Left ventricle myocardium inferior (tissue), 1 donor: ENCODE measurements at regions not wholly inside any gene's neighbourhood (a gene's known extent, or its start where the extent isn't known, plus 50 kb on each side); places are given as distances from the start of the nearest gene placed in this dataset.

Experiments
- DNase-seq: peaks from one replicate; pipeline ENCODE4 v3.0.0-alpha.2; 2020
- H3K27ac ChIP-seq: fragments of 200-600 bp; replicated peaks from 2 replicates; pipeline ENCODE4 v1.8.0; 2021
- H3K27me3 ChIP-seq: fragments of 200-600 bp; 2 replicates; pipeline ENCODE4 v1.8.0; 2021; ENCODE audit warnings: low read depth
- H3K36me3 ChIP-seq: fragments of 200-600 bp; 2 replicates; pipeline ENCODE4 v1.8.0; 2021
- H3K4me1 ChIP-seq: fragments of 200-600 bp; 2 replicates; pipeline ENCODE4 v1.8.0; 2021
- H3K4me3 ChIP-seq: fragments of 200-600 bp; 2 replicates; pipeline ENCODE4 v1.8.0; 2021; ENCODE audit warnings: mild to moderate bottlenecking, moderate library complexity
- H3K9me3 ChIP-seq: fragments of 200-600 bp; replicated peaks from 2 replicates; pipeline ENCODE4 v1.8.0; 2021
- CTCF ChIP-seq: fragments of 200-600 bp; IDR thresholded peaks from 2 replicates; pipeline ENCODE4 v1.8.0; 2021; ENCODE audit warnings: antibody characterized with exemption, mild to moderate bottlenecking, borderline replicate concordance
- intact Hi-C: fragments of 100-400 bp; cut with micrococcal nuclease; formaldehyde crosslinking; loops from one replicate; pipeline ENCODE4 v1.11.0; 2022
- donor health status: DM: no; HTN: yes; CAD: no; lungs with severe emphysema.

DNA sequence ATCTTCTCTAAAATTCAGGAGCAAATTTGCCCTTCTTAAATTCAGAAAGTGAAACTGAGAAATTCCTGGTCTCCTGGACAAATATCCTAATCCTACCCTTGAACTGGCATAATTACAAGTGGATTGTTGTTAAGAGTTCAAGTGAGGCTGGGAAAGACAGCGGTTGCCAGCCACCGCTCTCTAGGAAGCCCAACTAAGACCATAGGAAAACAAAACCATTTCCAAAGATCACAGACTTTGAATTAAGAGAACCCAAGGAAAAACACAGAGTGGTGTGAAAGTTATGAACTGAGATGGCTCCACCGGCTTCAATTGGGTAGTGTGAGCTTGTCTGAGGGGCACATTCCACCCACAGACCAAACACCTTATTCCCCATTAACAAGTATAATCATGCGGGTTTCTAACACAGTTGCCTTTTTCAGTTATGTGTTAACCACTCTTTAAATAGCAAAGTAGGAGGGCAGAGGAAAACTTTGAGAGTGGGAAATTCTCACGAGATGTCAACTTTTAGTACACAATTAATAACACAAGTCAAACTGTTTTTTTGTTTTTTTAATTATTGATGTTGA, 1628.8 kb upstream of the SEL1L start:
- no peak for DNase-seq
- no peak overlapping the region for H3K4me3 ChIP-seq
- TF ChIP-seq CTCF = no peak

GRCh38 chr14:83163016-83163415, 1629.4 kb upstream of the SEL1L start:
- no peak for DNase-seq

More for the DNA sequence above, 1628.8 kb upstream of the SEL1L start:
- H3K9me3 ChIP-seq = no peaks in the 10 kb centered on the region
- H3K4me1 ChIP-seq = no peaks in the 10 kb centered on the region
- no peaks in the 10 kb centered on the region for H3K36me3 ChIP-seq
- no peaks in the 10 kb centered on the region for H3K27me3 ChIP-seq
- intact Hi-C loops = no loop called here
- H3K27ac ChIP-seq = no peak overlapping the region

GRCh38 chr14:83164016-83164415, 1630.4 kb upstream of the SEL1L start:
- Histone ChIP-seq H3K36me3 (no peaks in the 10 kb centered on the region), H3K27ac (no peak overlapping the region), H3K27me3 (no peaks in the 10 kb centered on the region), H3K9me3 (no peaks in the 10 kb centered on the region), H3K4me1 (no peaks in the 10 kb centered on the region), H3K4me3 (no peak overlapping the region)
- no peak for TF ChIP-seq CTCF
- intact Hi-C loops = no loop called here
- DNase-seq = no peak

More at GRCh38 chr14:83163016-83163415, 1629.4 kb upstream of the SEL1L start:
- H3K27me3 ChIP-seq = no peaks in the 10 kb centered on the region
- no peak for TF ChIP-seq CTCF
- H3K4me1 ChIP-seq = no peaks in the 10 kb centered on the region
- no peak overlapping the region for H3K4me3 ChIP-seq
- H3K36me3 ChIP-seq = no peaks in the 10 kb centered on the region
- no peaks in the 10 kb centered on the region for H3K9me3 ChIP-seq
- H3K27ac ChIP-seq = no peak overlapping the region
- intact Hi-C loops = no loop called here

DNA sequence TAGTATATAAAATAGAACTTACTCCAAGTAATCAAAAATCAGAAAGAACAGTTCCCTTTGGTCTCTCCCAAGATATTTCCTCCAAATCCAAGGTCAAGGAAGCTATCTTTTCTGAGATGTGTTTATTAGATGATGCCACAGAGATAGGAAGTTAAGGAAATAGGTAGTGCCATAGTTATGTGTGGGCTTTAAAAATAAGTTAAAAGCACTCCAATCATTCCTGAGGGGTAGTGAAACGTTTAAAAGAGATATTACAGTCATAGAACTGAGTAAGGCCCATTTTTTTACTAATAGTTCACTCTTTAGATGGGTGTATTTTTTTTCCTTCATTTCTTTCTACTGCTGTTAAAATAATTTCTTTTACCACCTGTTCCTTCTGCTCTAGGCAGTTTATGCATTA, 1630.9 kb upstream of the SEL1L start:
- Histone ChIP-seq H3K36me3 (no peaks in the 10 kb centered on the region), H3K9me3 (no peaks in the 10 kb centered on the region), H3K27ac (no peak overlapping the region), H3K4me1 (no peaks in the 10 kb centered on the region), H3K27me3 (no peaks in the 10 kb centered on the region), H3K4me3 (no peak overlapping the region)
- DNase-seq = no peak
- TF ChIP-seq CTCF = no peak
- intact Hi-C loops = no loop called here

DNA sequence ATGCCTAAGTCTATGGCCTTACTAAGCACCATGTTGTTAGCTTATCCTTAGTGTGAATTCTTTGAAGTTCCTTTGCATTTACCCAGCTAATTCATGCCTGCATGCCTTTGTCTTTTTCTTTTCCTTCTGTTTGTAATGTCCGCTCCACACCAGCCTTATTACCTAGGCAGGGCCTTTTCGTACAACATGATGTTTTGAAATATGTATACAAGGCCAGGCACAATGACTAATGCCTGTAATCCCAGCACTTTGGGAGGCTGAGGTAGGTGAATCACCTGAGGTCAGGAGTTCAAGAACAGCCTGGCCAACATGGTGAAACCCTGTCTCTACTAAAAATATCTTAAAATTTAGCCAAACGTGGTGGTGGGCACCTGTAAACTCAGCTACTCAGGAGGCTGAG, 1636.5 kb upstream of the SEL1L start:
- H3K9me3 ChIP-seq = no peaks in the 10 kb centered on the region
- H3K36me3 ChIP-seq = no peaks in the 10 kb centered on the region
- intact Hi-C loops = no loop called here
- no peaks in the 10 kb centered on the region for H3K4me1 ChIP-seq
- TF ChIP-seq CTCF = no peak
- no peak overlapping the region for H3K27ac ChIP-seq
- H3K27me3 ChIP-seq = no peaks in the 10 kb centered on the region
- DNase-seq = no peak
- no peak overlapping the region for H3K4me3 ChIP-seq
